Uterus (tissue), 2 donors: ENCODE measurements at regions not wholly inside any gene's neighbourhood (a gene's known extent, or its start where the extent isn't known, plus 50 kb on each side); places are given as distances from the start of the nearest gene placed in this dataset.

Experiments used
- POLR2A ChIP-seq, 2 donors: fragments of 450-650 bp; IDR thresholded peaks; one replicate each; pipeline ENCODE4 v1.6.1; 2016; ENCODE audit warnings: antibody characterized with exemption in 2 of 2, mild to moderate bottlenecking in 1 of 2, moderate library complexity in 1 of 2
- TF ChIP-seq, protein P1 (sequence below), 4 experiments: fragments of 200-600 bp in 2 of 4; fragments of 450-650 bp in 2 of 4; sonication (generic) in 2 of 4; IDR thresholded peaks; one replicate each; pipeline ENCODE4 v1.5.1; 2016 to 2019; ENCODE audit warnings: antibody characterized with exemption in 4 of 4, mild to moderate bottlenecking in 2 of 4, moderate library complexity in 1 of 4

DNA sequence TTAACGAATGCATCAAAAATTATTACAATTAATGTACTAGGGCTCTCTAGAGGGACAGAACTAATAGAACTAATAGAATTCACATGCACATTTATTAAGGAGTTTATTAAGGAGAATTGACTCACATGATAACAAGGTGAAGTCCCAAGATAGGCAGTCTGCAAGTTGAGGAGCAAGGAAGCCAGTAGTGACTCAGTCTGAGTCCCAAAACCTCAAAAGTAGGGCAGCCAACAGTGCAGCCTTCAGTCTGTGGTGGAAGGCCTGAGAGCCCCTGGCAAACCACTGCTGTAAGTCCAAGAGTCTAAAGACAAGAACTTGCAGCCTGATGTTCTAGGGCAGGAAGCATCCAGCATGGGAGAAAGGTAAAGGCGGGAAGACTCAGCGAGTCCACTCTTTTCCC lies 633.8 kb downstream of the SEMA5A start:
- TF ChIP-seq, protein P1, sequence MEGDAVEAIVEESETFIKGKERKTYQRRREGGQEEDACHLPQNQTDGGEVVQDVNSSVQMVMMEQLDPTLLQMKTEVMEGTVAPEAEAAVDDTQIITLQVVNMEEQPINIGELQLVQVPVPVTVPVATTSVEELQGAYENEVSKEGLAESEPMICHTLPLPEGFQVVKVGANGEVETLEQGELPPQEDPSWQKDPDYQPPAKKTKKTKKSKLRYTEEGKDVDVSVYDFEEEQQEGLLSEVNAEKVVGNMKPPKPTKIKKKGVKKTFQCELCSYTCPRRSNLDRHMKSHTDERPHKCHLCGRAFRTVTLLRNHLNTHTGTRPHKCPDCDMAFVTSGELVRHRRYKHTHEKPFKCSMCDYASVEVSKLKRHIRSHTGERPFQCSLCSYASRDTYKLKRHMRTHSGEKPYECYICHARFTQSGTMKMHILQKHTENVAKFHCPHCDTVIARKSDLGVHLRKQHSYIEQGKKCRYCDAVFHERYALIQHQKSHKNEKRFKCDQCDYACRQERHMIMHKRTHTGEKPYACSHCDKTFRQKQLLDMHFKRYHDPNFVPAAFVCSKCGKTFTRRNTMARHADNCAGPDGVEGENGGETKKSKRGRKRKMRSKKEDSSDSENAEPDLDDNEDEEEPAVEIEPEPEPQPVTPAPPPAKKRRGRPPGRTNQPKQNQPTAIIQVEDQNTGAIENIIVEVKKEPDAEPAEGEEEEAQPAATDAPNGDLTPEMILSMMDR (IDR thresholded peaks at IDR 0.05), result no peak
- TF ChIP-seq POLR2A (IDR thresholded peaks at IDR 0.05), result no peak
